ENCODE measurements at regions not wholly inside any gene's neighbourhood (a gene's known extent, or its start where the extent isn't known, plus 50 kb on each side); places are given as distances from the start of the nearest gene placed in this dataset.
"Not testable (repeated sequence)": the region's sequence is repeated elsewhere in the genome, so short reads cannot be mapped to it uniquely, and the experiment has no call there.

- ATAC-seq (no peak), DNase-seq (no peak)
- intact Hi-C loops (cut with micrococcal nuclease), result no loop called here
These were observed 51.6 kb upstream of the CNTLN start for GRCh38 chr9:17083258-17083657.

GRCh38 chr9:17082343-17083064 lies 52.3 kb upstream of the CNTLN start:
- no peak for DNase-seq
- ATAC-seq, result peak; percentile 50
- intact Hi-C loops (cut with micrococcal nuclease), result no loop called here

DNA sequence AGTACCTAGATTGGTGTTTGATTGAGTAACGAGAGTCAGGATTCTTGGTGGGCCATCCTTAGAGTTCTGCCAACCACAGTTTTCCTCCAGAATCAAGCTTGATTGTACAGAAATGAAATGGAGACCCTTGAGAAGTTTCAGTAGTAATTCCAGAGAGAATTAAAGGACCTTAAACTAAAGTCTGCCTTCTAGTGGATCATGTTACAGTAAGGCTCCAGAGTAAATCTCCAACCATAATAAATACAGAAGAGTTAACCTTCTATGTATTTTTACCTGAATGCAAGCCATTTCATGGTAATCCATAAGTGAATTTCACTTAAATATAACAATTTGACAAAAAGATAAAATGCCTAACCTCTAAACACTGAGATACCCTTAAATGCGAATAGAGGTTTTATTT lies 53.0 kb upstream of the CNTLN start:
- no peak for DNase-seq
- no peak for ATAC-seq
- intact Hi-C loops (cut with micrococcal nuclease), result no loop called here

DNA sequence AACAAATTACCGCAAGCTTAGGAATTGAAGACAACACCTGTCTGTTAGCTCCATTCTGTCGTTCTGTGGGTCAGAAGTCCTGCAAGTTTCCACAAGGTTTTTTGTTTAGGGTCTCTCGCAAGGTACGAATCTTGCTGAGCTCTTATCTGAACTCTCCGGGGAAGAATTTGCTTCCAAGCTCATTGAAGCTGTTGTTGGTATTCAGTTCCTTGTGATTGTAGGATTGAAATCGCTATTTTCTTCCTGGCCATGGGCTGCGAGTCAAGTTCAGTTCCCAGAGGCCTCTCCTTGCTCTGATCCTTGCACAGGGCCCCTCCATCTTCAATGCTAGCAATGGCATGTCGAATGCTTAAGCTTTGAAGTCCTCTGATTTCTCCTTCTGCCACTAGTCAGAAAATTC lies 53.5 kb upstream of the CNTLN start:
- ATAC-seq (no peak), DNase-seq (no peak)
- intact Hi-C loops (cut with micrococcal nuclease), result no loop called here

GRCh38 chr9:17075758-17076485 lies 58.9 kb upstream of the CNTLN start:
- DNase-seq (no peak), ATAC-seq (no peak)
- intact Hi-C loops (cut with micrococcal nuclease), result no loop called here

DNA sequence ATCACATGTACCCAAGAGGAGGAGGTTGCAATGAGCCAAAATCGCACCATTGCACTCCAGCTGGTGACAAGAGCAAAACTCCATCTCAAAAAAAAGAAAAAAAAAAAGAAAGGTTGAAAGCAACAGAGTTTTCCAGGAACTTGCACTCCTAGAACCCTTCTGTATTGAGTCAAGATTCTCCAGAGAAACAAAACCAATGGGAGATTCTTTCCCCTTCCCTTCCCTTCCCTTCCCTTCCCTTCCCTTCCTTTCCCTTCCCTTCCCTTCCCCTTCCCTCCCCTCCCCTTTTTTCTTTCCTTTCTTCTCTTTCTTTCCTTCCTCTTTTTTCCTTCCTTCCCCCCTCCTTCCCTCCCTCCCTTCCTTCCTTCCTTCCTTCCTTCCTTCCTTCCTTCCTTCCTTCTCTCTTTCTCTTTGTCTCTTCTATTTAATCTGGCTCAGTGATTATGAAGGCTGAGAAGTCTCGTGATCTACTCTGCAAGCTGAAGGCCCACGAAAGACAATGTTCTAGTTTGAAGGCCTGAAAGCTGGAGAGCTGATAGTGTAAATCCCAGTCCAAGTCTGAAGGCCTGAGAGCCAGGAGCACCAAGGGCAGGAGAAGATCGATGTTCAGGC lies 59.6 kb upstream of the CNTLN start:
- no peak for ATAC-seq
- no peak for DNase-seq
- intact Hi-C loops (cut with micrococcal nuclease), result no loop called here

- ATAC-seq; intact Hi-C loops (cut with micrococcal nuclease); DNase-seq: not testable (repeated sequence)
These were observed 62.3 kb upstream of the CNTLN start for GRCh38 chr9:17072563-17072962.

- intact Hi-C loops (cut with micrococcal nuclease), result no loop called here
- DNase-seq (no peak), ATAC-seq (no peak)
These were observed 66.2 kb upstream of the CNTLN start for GRCh38 chr9:17068671-17069070.

GRCh38 chr9:17065062-17065461 lies 69.8 kb upstream of the CNTLN start:
- ATAC-seq, result no peak
- DNase-seq, result no peak
- intact Hi-C loops (cut with micrococcal nuclease), result no loop called here

GRCh38 chr9:17064558-17064957 lies 70.3 kb upstream of the CNTLN start:
- DNase-seq (no peak), ATAC-seq (no peak)
- intact Hi-C loops (cut with micrococcal nuclease), result no loop called here

DNA sequence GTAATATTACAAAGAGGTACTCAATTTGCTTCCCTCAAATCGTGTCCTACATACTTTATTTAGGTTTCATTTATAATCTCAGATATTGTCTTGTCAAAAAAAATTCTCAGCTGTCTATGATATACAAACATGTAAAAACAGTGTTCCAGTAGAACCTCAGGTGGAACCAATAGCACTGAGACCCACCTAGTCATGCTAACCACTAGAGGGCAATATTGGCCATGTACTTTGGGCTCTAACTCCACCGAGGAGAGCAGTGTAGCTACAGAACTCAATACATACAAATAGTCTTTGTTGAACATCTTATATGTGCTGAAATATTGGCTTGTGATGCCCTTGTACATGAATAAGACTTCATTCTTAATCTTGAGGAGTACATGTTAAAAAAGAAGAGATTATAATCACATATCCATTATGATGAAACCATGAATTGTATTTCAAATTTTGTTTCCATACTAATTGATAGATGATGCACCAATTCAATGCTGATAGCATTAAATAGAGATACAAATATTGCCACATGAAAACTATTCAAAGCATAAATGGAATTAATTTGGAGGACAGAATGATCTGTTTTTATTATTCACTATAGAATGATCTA lies 71.2 kb upstream of the CNTLN start:
- peak; percentile 52 for ATAC-seq
- DNase-seq, result no peak
- intact Hi-C loops (cut with micrococcal nuclease), result no loop called here

- no peak for ATAC-seq
- no peak for DNase-seq
- intact Hi-C loops (cut with micrococcal nuclease), result no loop called here
These were observed 72.3 kb upstream of the CNTLN start for GRCh38 chr9:17062497-17062896.

GRCh38 chr9:17060450-17060849 lies 74.4 kb upstream of the CNTLN start:
- intact Hi-C loops (cut with micrococcal nuclease), result no loop called here
- ATAC-seq (no peak), DNase-seq (no peak)

DNA sequence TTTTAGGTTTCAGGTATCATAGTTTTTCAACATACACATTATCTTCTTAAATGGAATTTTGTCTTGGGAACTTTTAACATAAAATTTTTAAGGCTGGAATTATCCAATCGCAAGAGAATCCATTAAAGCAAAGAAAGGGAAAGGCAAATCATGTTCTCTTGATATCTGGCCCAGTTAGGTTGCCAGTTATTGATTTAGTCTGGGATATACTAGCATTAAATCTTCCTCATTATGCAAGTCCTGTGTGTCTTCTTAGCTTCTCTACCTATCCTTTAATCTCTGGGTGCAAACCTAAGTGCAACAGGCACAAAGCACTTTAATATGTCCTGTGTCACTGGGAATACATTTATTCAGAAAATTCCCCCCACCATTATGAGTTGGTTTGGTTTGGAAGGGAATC lies 75.4 kb upstream of the CNTLN start:
- ATAC-seq, result no peak
- no peak for DNase-seq
- intact Hi-C loops (cut with micrococcal nuclease), result no loop called here

GRCh38 chr9:17057729-17058128 lies 77.1 kb upstream of the CNTLN start:
- intact Hi-C loops (cut with micrococcal nuclease), result no loop called here
- DNase-seq, result no peak
- no peak for ATAC-seq

- intact Hi-C loops (cut with micrococcal nuclease), result no loop called here
- no peak for DNase-seq
These were observed 82.2 kb upstream of the CNTLN start for GRCh38 chr9:17052626-17053025.

DNA sequence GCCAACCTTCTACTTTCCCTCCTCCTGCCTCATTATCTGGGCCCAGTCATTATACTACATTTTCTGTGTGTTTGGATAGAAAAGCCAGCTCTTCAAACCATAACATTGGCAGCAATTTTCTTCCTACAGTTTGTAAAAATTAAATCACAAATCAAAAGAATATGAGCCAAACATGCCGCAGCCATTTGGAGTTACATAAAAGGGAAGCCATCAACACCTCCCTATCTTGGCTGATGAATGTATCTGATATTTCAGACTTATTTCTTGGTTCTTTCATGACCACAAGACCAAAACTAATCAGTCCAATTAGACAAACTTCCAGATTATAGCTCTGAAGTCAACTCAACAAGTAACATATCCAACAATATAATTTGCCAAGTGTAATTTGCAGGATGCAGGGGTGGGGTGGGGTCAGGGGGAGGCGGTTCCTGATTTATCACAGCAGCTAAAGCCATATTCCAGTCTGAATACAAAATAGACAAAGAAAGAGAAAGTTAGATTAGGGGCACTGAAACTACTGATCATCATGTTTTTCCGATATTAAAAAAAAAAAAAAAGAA lies 89.4 kb upstream of the CNTLN start:
- ATAC-seq (no peak), DNase-seq (no peak)
- intact Hi-C loops (cut with micrococcal nuclease), result no loop called here

More at GRCh38 chr9:17052626-17053025, 82.2 kb upstream of the CNTLN start:
- ATAC-seq, result no peak

- ATAC-seq (no peak), DNase-seq (no peak)
- intact Hi-C loops (cut with micrococcal nuclease), result no loop called here
These were observed 103.3 kb upstream of the CNTLN start for GRCh38 chr9:17031546-17031945.

DNA sequence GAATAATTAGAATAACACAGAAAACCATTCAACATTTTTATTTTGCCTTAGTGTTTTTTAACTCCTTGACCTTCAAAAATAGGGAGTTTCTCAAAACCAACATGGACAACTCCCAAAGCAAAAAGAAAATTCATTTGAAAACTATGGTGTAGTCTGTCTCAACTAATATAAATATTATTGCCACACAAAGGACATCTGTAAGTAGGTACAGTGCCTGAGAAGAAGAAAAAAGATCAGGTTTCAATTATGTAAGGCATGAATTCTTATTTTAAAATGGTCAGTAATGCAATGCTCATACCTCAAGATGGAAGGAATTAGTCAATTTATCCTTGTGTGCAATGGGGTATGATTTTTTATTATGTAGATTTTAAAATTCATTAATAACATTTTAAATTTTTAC lies 109.6 kb upstream of the CNTLN start:
- ATAC-seq (no peak), DNase-seq (no peak)
- intact Hi-C loops (cut with micrococcal nuclease), result no loop called here

DNA sequence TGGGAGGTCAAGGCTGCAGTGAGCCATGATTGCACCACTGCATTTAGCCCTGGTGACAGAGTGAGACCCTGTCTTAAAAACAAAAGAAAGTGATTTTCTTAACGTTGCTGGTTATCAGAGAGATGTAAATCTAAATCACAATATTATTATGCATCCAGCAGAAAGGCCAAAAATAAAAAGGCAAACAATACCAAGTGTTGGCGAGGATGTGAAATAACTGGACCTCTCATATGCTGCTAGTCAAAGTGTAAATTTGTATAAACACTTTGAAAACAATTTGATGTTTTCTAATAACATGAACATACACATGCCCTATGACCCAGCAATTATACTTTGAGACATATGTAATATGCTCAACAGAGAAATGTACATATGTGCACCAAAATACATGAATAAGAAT lies 110.7 kb upstream of the CNTLN start:
- intact Hi-C loops (cut with micrococcal nuclease), result no loop called here
- no peak for ATAC-seq

More for the DNA sequence above, 110.7 kb upstream of the CNTLN start:
- no peak for DNase-seq
